GM12878 (cell line): ENCODE measurements at regions not wholly inside any gene's neighbourhood (a gene's known extent, or its start where the extent isn't known, plus 50 kb on each side); places are given as distances from the start of the nearest gene placed in this dataset.

Experiments
- BCL11A ChIP-seq: IDR thresholded peaks from 2 replicates; pipeline ENCODE4 v1.6.1; 2011; ENCODE audit warnings: low read depth, low read length
- BHLHE40 ChIP-seq, 2 experiments: fragments of 450-650 bp in 1 of 2; IDR thresholded peaks; 2 replicates each; pipeline ENCODE4 v1.6.1; 2011 to 2017; ENCODE audit warnings: low read depth in 2 of 2, borderline replicate concordance in 1 of 2, improper control_type of control experiment in 1 of 2, low read length in 1 of 2, mild to moderate bottlenecking in 1 of 2
- CREB1 ChIP-seq: IDR thresholded peaks from 2 replicates; pipeline ENCODE4 v1.6.1; 2012; ENCODE audit warnings: low read depth, mild to moderate bottlenecking, inconsistent platforms
- EP300 ChIP-seq, 2 experiments: fragments of 150-350 bp in 1 of 2; IDR thresholded peaks; 2 replicates each; pipeline ENCODE4 v1.6.1; 2011 to 2012; ENCODE audit warnings: low read depth in 2 of 2, low read length in 2 of 2, borderline replicate concordance in 1 of 2, improper control_type of control experiment in 1 of 2, inconsistent platforms in 1 of 2; ENCODE audit not compliant: control insufficient read depth in 1 of 2
- FOXM1 ChIP-seq: IDR thresholded peaks from 2 replicates; pipeline ENCODE4 v1.6.1; 2012; ENCODE audit warnings: low read depth, mild to moderate bottlenecking, inconsistent platforms, low read length, moderate library complexity
- HCFC1 ChIP-seq: fragments of 150-350 bp; IDR thresholded peaks from 2 replicates; pipeline ENCODE4 v1.6.1; 2014; ENCODE audit warnings: low read length
- HDAC6 ChIP-seq: fragments of 200-600 bp; sonication (generic); IDR thresholded peaks from one replicate; pipeline ENCODE4 v1.8.0; 2017; ENCODE audit warnings: antibody characterized with exemption; ENCODE audit not compliant: unreplicated experiment
- HDGF ChIP-seq: fragments of 450-650 bp; IDR thresholded peaks from 2 replicates; pipeline ENCODE4 v1.6.1; 2016; ENCODE audit warnings: antibody characterized with exemption
- IKZF1 ChIP-seq: fragments of 450-650 bp; conservative IDR thresholded peaks from 2 replicates; pipeline ENCODE4 v1.6.1; 2017; ENCODE audit warnings: antibody characterized with exemption, mild to moderate bottlenecking
- MEF2A ChIP-seq: IDR thresholded peaks from 2 replicates; pipeline ENCODE4 v1.6.1; 2011; ENCODE audit warnings: low read depth, mild to moderate bottlenecking, low read length, moderate library complexity; ENCODE audit not compliant: insufficient read depth
- NFIC ChIP-seq: IDR thresholded peaks from 2 replicates; pipeline ENCODE4 v1.6.1; 2012; ENCODE audit warnings: low read depth, mild to moderate bottlenecking, inconsistent platforms, low read length, moderate library complexity
- NRF1 ChIP-seq: conservative IDR thresholded peaks from 2 replicates; pipeline ENCODE4 v1.6.1; 2011; ENCODE audit warnings: mild to moderate bottlenecking, low read depth, low read length, improper control_type of control experiment
- RAD51 ChIP-seq: fragments of 450-650 bp; IDR thresholded peaks from 2 replicates; pipeline ENCODE4 v1.6.1; 2016; ENCODE audit warnings: moderate library complexity, mild to moderate bottlenecking, inconsistent platforms
- SRF ChIP-seq, 2 experiments: IDR thresholded peaks; 2 replicates each; pipeline ENCODE4 v1.6.1; 2011; ENCODE audit warnings: low read depth in 2 of 2, low read length in 2 of 2, mild to moderate bottlenecking in 1 of 2, moderate library complexity in 1 of 2
- SUPT20H ChIP-seq: IDR thresholded peaks from 2 replicates; pipeline ENCODE4 v1.6.1; 2011; ENCODE audit warnings: low read depth, mild to moderate bottlenecking, low read length, moderate library complexity, borderline replicate concordance; ENCODE audit not compliant: control insufficient read depth
- TCF12 ChIP-seq: IDR thresholded peaks from 2 replicates; pipeline ENCODE4 v1.6.1; 2011; ENCODE audit warnings: low read depth, mild to moderate bottlenecking, low read length
- TCF3 ChIP-seq: IDR thresholded peaks from 2 replicates; pipeline ENCODE4 v1.6.1; 2012; ENCODE audit warnings: low read depth, mild to moderate bottlenecking, low read length, borderline replicate concordance; ENCODE audit not compliant: insufficient read depth
- TF ChIP-seq, protein P1 (sequence below): fragments of 450-650 bp; IDR thresholded peaks from 2 replicates; pipeline ENCODE4 v1.6.1; 2018; ENCODE audit warnings: borderline replicate concordance, mild to moderate bottlenecking; ENCODE audit not compliant: partially characterized antibody
- TF ChIP-seq, protein P2 (sequence below): fragments of 150-350 bp; IDR thresholded peaks from 2 replicates; pipeline ENCODE4 v1.6.1; 2014; ENCODE audit warnings: mild to moderate bottlenecking, low read depth, low read length
- TF ChIP-seq, protein P3 (sequence below): IDR thresholded peaks from 2 replicates; pipeline ENCODE4 v1.6.1; 2011; ENCODE audit warnings: borderline replicate concordance, low read depth, mild to moderate bottlenecking, moderate library complexity, low read length; ENCODE audit not compliant: insufficient read depth, poor library complexity, severe bottlenecking
- TF ChIP-seq, protein P4 (sequence below): IDR thresholded peaks from 2 replicates; pipeline ENCODE4 v1.6.1; 2012; ENCODE audit warnings: low read depth, low read length, improper control_type of control experiment
- TF ChIP-seq, protein P5 (sequence below): fragments of 450-650 bp; IDR thresholded peaks from 2 replicates; pipeline ENCODE4 v1.6.1; 2017; ENCODE audit warnings: mild to moderate bottlenecking, low read depth, inconsistent platforms; ENCODE audit not compliant: poor library complexity, severe bottlenecking

DNA sequence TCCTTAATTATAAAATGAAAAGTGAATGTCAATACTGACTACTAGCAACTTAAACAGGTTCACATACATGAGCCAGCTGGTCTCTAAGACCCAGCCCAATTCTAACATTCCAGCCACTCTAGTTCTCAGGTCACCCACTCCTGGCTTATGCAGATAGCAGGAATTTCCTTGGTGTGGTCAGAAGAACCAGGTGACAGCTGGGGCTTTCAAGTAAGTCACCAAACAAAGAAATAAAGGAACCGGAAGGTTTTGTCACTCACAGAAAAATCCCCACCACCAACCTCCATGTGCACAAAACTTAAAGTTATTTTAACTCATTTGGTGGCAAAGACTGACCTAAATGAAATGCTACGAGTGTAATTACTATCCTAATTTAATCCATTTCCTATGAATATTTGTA is 129.6 kb upstream of the CDKN3 start (continued):
- TF ChIP-seq HDAC6 (no peak), SRF (IDR thresholded peaks at IDR 0.05; ENCODE audit: low read depth in 2 of 2, low read length in 2 of 2) (no peak), BCL11A (no peak), CREB1 (no peak), TCF12 (peak; percentile 84), NRF1 (no peak), NFIC (peak; percentile 73; the same call in 1 of the 2 replicates), EP300 (IDR thresholded peaks at IDR 0.05; ENCODE audit: borderline replicate concordance in 1 of 2, control insufficient read depth in 1 of 2, low read depth in 2 of 2, low read length in 2 of 2) (peak in 1 of 2 experiments; percentile 32; a peak in 1 of 4 replicates), TCF3 (peak; percentile 75; the same call in 1 of the 2 replicates), SUPT20H (no peak), HDGF (no peak), HCFC1 (no peak), RAD51 (peak; percentile 66), FOXM1 (0 out of 2 replicates have a peak, but pooled peaks have one; percentile 41), MEF2A (no peak), IKZF1 (peak; percentile 74), BHLHE40 (IDR thresholded peaks at IDR 0.05; ENCODE audit: borderline replicate concordance in 1 of 2, low read depth in 2 of 2, low read length in 1 of 2) (0 out of 4 replicates have a peak, but pooled peaks have one; percentile 37 to 40)
- TF ChIP-seq, protein P1, sequence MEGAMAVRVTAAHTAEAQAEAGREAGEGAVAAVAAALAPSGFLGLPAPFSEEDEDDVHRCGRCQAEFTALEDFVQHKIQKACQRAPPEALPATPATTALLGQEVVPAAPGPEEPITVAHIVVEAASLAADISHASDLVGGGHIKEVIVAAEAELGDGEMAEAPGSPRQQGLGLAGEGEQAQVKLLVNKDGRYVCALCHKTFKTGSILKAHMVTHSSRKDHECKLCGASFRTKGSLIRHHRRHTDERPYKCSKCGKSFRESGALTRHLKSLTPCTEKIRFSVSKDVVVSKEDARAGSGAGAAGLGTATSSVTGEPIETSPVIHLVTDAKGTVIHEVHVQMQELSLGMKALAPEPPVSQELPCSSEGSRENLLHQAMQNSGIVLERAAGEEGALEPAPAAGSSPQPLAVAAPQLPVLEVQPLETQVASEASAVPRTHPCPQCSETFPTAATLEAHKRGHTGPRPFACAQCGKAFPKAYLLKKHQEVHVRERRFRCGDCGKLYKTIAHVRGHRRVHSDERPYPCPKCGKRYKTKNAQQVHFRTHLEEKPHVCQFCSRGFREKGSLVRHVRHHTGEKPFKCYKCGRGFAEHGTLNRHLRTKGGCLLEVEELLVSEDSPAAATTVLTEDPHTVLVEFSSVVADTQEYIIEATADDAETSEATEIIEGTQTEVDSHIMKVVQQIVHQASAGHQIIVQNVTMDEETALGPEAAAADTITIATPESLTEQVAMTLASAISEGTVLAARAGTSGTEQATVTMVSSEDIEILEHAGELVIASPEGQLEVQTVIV, result no peak
- TF ChIP-seq, protein P2, sequence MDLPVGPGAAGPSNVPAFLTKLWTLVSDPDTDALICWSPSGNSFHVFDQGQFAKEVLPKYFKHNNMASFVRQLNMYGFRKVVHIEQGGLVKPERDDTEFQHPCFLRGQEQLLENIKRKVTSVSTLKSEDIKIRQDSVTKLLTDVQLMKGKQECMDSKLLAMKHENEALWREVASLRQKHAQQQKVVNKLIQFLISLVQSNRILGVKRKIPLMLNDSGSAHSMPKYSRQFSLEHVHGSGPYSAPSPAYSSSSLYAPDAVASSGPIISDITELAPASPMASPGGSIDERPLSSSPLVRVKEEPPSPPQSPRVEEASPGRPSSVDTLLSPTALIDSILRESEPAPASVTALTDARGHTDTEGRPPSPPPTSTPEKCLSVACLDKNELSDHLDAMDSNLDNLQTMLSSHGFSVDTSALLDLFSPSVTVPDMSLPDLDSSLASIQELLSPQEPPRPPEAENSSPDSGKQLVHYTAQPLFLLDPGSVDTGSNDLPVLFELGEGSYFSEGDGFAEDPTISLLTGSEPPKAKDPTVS, result no peak
- TF ChIP-seq, protein P3, sequence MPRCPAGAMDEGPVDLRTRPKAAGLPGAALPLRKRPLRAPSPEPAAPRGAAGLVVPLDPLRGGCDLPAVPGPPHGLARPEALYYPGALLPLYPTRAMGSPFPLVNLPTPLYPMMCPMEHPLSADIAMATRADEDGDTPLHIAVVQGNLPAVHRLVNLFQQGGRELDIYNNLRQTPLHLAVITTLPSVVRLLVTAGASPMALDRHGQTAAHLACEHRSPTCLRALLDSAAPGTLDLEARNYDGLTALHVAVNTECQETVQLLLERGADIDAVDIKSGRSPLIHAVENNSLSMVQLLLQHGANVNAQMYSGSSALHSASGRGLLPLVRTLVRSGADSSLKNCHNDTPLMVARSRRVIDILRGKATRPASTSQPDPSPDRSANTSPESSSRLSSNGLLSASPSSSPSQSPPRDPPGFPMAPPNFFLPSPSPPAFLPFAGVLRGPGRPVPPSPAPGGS, result no peak
- TF ChIP-seq, protein P4, sequence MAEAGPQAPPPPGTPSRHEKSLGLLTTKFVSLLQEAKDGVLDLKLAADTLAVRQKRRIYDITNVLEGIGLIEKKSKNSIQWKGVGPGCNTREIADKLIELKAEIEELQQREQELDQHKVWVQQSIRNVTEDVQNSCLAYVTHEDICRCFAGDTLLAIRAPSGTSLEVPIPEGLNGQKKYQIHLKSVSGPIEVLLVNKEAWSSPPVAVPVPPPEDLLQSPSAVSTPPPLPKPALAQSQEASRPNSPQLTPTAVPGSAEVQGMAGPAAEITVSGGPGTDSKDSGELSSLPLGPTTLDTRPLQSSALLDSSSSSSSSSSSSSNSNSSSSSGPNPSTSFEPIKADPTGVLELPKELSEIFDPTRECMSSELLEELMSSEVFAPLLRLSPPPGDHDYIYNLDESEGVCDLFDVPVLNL, result no peak
- TF ChIP-seq, protein P5, sequence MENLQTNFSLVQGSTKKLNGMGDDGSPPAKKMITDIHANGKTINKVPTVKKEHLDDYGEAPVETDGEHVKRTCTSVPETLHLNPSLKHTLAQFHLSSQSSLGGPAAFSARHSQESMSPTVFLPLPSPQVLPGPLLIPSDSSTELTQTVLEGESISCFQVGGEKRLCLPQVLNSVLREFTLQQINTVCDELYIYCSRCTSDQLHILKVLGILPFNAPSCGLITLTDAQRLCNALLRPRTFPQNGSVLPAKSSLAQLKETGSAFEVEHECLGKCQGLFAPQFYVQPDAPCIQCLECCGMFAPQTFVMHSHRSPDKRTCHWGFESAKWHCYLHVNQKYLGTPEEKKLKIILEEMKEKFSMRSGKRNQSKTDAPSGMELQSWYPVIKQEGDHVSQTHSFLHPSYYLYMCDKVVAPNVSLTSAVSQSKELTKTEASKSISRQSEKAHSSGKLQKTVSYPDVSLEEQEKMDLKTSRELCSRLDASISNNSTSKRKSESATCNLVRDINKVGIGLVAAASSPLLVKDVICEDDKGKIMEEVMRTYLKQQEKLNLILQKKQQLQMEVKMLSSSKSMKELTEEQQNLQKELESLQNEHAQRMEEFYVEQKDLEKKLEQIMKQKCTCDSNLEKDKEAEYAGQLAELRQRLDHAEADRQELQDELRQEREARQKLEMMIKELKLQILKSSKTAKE, result no peak
